ENCODE measurements at regions not wholly inside any gene's neighbourhood (a gene's known extent, or its start where the extent isn't known, plus 50 kb on each side); places are given as distances from the start of the nearest gene placed in this dataset.
A peak's percentile ranks its signal among the peaks of the same experiment; 100 is the strongest.
"Not testable (repeated sequence)": the region's sequence is repeated elsewhere in the genome, so short reads cannot be mapped to it uniquely, and the experiment has no call there.

DNA sequence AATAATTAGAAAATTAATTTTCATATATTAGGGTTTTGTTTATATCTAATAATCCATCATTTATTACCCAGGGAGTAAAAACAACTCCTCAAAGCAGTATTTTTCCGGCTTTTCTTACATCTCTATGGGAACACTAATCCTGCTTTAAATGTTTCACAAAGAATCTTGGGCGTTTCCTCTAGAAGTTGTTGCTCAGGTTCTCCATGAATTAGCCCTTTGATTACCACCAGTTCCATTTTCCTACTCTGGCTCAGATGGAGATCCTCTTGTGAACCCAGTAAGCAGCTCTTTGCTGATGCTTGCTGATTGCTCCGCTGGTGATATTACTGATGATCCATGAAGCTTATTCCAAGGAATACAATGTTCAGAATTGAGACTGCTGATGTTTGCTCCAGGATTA, 78.5 kb upstream of the PKP2 start:
- intact Hi-C loops (cut with DNase I): no loop called here
- DNase-seq (ENCODE audit: low spot score) (no peak), ATAC-seq (no peak)

DNA sequence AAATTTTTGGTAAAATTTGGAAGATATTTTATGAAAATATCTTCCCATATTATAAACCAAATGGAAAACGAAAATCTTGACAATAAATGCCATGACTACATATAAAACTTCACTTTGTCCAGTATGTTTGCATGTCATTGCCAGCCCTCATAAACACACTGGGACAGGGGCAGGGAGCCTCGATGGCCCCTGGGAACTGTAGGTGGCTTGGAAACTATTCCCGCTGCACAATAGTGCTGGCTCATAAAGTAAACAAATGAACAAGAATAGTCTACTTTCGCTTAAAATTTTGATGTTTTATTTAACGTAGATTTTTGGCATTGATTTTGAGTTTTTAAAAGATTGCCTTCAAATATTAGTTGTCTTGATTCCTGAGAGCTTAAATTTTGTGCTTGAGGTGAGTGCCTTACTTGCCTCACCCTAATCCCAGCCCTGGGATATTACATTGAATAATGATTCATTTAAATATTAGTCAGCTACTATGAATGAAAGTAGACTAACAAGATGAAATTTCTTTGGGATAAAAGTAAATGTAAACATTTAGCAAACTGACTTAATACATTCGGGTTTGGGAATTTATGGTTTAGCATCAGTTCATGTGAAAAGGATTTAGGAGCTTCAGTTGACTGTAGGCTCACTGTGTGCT, 74.0 kb upstream of the PKP2 start:
- DNase-seq (ENCODE audit: low spot score) (no peak), ATAC-seq (no peak)
- intact Hi-C loops (cut with DNase I): no loop called here

GRCh38 chr12:32964981-32965585, 68.5 kb upstream of the PKP2 start:
- DNase-seq (ENCODE audit: low spot score) (no peak), ATAC-seq (no peak)
- intact Hi-C loops (cut with DNase I): no loop called here

- DNase-seq (ENCODE audit: low spot score); ATAC-seq; intact Hi-C loops (cut with DNase I): not testable (repeated sequence)
Measured at GRCh38 chr12:32956418-32956817, 59.8 kb upstream of the PKP2 start.

DNA sequence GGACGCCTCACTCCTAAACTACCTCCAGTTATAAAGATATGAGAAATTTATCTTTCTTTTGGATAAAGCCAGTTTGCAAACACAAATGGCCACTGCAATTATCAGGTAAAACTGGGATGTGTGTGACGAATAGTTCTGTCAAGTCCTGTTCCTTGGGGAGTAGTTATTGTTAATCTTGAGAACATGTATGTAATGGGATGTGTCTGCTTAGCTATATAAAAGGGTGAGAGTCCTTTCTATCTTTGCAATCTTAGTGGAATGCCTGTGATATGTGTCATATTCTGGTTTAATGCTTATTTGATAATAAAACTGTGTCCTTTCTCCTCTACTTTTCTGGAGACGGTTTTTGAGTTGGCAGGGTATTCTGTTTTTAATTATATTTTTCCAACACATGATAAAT, 56.1 kb upstream of the PKP2 start:
- DNase-seq (ENCODE audit: low spot score) (no peak), ATAC-seq (no peak)
- intact Hi-C loops (cut with DNase I): no loop called here

DNA sequence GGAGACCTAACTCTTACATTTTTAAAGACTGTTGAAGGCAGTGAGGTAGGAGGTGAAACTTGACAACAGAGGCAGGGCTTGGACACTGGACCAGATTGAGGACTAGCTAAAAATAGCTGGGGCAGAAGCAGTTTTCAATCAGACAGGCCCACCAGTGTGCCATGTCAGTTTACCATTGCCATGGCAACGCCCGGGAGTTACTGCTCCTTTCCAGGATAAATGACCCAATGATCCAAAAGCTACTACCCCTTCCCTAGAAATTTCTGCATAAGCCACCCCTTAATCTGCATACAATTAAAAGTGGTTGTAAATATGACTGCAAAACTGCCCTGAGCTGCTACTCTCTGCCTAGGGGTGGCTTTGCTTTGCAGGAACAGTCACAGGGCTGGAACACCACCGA, 53.2 kb upstream of the PKP2 start:
- ATAC-seq (no peak), DNase-seq (ENCODE audit: low spot score) (no peak)
- intact Hi-C loops (cut with DNase I): no loop called here

DNA sequence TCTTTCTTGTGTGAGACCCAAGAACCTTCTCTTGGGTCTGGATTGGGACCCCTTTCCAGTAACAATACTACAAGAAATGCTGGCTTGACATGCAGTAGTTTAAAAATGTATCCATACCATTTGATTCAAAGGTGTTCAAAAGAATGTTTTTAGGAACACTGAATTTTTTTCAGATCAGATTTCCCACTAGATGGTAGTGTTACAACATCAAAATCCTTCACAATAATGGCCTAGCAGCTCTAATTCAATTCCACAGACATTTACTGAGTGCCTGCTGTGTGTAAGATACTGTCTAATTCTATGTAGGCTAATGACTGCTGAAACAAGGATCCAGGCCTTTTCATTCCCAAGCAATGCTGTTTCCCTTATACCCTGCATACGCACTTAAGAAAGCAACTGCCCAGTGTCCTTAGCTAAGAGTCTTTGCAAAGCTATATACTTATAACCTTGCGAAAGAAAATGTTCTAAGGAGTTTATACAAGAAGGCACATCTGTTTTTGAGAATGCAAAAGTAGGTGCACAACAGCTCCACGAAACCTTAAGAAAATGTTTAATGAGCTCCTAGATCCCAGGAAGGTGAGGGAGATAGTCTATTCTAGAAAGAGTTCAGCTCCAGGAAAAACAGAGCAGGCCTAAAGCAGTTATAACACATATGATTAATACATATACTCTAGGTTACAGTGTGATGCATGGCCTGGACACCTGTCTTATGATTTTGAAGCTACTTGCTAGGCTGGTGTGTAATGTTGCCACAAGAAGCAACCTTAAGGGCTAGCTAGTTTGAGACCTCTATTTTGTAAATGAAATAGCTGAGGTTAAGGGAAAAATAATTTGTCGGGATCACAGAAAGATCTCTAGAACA, 50.9 kb upstream of the PKP2 start:
- peak; percentile 53 for ATAC-seq
- no peak for DNase-seq (ENCODE audit: low spot score)
- intact Hi-C loops (cut with DNase I): no loop called here

DNA sequence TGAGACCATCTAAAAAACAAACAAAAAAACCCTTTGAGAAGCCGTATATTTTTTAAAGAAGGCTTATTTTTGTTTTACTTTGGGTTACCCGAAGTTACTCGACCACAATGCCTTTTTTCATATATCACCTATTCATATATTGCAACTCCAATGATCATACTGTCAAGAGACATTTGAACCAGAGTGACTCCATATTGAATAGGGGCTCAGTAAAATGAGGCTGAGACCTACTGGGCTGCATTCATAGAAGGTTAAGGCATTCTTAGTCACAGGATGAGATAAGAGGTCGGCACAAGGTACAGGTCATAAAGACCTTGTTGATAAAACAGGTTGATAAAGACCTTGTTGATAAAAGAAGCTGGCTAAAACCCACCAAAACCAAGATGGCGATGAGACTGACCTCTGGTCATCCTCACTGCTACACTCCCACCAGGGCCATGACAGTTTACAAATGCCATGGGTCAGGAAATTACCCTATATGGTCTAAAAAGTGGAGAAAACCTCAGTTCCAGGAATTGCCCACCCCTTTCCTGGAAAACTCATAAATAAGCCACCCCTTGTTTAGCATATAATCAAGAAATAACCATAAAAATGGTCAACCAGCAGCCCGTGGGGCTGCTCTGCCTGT, 50.0 kb upstream of the PKP2 start:
- DNase-seq (ENCODE audit: low spot score) (no peak), ATAC-seq (no peak)
- intact Hi-C loops (cut with DNase I): no loop called here

Data from sciatic nerve (tissue), 2 donors.